MM.1S (cell line): ENCODE measurements at regions not wholly inside any gene's neighbourhood (a gene's known extent, or its start where the extent isn't known, plus 50 kb on each side); places are given as distances from the start of the nearest gene placed in this dataset.

Experiments
- EZH2 ChIP-seq: fragments of 300-600 bp; sonication (generic); optimal IDR thresholded peaks from 2 replicates; pipeline ENCODE3; 2017; ENCODE audit warnings: low read depth, mild to moderate bottlenecking, antibody characterized with exemption, low read length, mixed read lengths
- EZH2phosphoT487 ChIP-seq: fragments of 300-600 bp; sonication (generic); IDR thresholded peaks from 2 replicates; pipeline ENCODE4 v1.6.1; 2018; ENCODE audit warnings: antibody characterized with exemption, low read length
- TF ChIP-seq, protein P1 (sequence below): fragments of 300-600 bp; sonication (generic); IDR thresholded peaks from 2 replicates; pipeline ENCODE4 v1.5.1; 2016; ENCODE audit warnings: antibody characterized with exemption, low read length, mixed read lengths

DNA sequence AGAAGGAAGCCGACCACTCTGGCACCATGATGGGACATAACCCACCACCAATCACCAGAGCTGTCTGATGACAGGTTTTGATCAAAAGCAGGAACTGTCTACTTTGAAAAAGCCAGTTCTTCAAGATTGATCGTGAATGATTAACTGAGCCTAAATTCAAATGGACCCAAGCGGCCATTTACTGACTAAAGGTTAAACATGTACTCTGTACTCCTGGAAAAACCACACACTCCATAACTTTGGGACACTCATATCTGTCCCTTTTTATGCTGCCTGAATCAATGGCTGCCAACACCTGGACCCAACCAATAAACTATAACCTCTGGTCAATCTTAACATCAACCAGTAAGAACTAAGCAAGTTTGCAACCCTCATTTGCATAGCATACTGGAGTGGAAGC lies 206.6 kb downstream of the URB2 start:
- TF ChIP-seq, protein P1, sequence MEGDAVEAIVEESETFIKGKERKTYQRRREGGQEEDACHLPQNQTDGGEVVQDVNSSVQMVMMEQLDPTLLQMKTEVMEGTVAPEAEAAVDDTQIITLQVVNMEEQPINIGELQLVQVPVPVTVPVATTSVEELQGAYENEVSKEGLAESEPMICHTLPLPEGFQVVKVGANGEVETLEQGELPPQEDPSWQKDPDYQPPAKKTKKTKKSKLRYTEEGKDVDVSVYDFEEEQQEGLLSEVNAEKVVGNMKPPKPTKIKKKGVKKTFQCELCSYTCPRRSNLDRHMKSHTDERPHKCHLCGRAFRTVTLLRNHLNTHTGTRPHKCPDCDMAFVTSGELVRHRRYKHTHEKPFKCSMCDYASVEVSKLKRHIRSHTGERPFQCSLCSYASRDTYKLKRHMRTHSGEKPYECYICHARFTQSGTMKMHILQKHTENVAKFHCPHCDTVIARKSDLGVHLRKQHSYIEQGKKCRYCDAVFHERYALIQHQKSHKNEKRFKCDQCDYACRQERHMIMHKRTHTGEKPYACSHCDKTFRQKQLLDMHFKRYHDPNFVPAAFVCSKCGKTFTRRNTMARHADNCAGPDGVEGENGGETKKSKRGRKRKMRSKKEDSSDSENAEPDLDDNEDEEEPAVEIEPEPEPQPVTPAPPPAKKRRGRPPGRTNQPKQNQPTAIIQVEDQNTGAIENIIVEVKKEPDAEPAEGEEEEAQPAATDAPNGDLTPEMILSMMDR: no peak
- no peak for TF ChIP-seq EZH2phosphoT487
- TF ChIP-seq EZH2: no peak
